BJ (cell line): ENCODE measurements at regions not wholly inside any gene's neighbourhood (a gene's known extent, or its start where the extent isn't known, plus 50 kb on each side); places are given as distances from the start of the nearest gene placed in this dataset.

Experiments
- CTCF ChIA-PET: fragments of 350-600 bp; formaldehyde crosslinking; extraction: SDS; loops from one replicate; lab custom pipeline; 2021; ENCODE audit warnings: antibody characterized with exemption, inconsistent platforms; lab: Yijun Ruan, JAX
- POLR2A ChIA-PET: fragments of 300-600 bp; sonication (Branson Sonifier 250); formaldehyde crosslinking; extraction: SDS; loops from one replicate; lab custom pipeline; 2021; ENCODE audit warnings: antibody characterized with exemption; lab: Charles Lee
- DNase-seq: peaks from one replicate; pipeline ENCODE4 v3.0.0-alpha.2; 2011; ENCODE audit warnings: low read depth
- H3K27me3 ChIP-seq: 2 replicates; pipeline ENCODE4 v1.6.0; 2011; ENCODE audit warnings: low read length; ENCODE audit not compliant: control insufficient read depth, insufficient read depth
- H3K36me3 ChIP-seq: 2 replicates; pipeline ENCODE4 v1.5.1; 2011; ENCODE audit warnings: low read length; ENCODE audit not compliant: control insufficient read depth, insufficient read depth
- H3K4me3 ChIP-seq: 2 replicates; pipeline ENCODE4 v1.5.1; 2011; ENCODE audit warnings: low read depth, mild to moderate bottlenecking, control low read depth, low read length
- CTCF ChIP-seq: IDR thresholded peaks from 2 replicates; pipeline ENCODE4 v1.5.1; 2011; ENCODE audit warnings: low read depth, mild to moderate bottlenecking, control low read depth, inconsistent platforms, low read length, moderate library complexity; ENCODE audit not compliant: insufficient read depth

DNA sequence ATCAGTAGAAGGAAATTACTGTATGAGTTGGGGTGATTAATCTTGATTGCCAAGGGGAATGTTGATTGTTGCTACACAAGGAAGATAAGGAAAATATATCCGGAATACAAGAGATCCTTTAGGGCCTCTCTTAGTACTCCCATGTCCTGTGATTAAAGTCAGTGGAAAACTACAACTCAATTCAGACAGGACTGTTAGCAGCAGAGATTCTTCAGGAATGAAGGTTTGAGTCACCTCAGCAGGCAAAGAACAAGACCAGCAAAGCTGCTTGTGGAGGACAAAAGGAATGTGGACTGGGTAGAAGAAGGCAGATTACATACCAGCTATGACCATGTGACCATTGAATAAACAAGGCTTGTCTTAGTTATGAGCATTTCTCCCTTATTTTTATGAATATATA, 478.2 kb downstream of the BUD13 start:
- no peak for TF ChIP-seq CTCF
- CTCF ChIA-PET: no interaction called here
- no peak for DNase-seq

GRCh38 chr11:116287866-116288265, 484.9 kb downstream of the BUD13 start:
- ChIA-PET CTCF (interaction anchor here (0.6 kb wide), 1 partner anchor 757 kb away, joined by 3 read pairs; no protein-coding TSS in a partner anchor), POLR2A (no interaction called here)
- DNase-seq: no peak
- Histone ChIP-seq H3K36me3 (no peaks in the 10 kb centered on the region), H3K27me3 (no peaks in the 10 kb centered on the region), H3K4me3 (no peak overlapping the region)
- TF ChIP-seq CTCF: no peak

More for the DNA sequence above, 478.2 kb downstream of the BUD13 start:
- POLR2A ChIA-PET: no interaction called here
- Histone ChIP-seq H3K36me3 (no peaks in the 10 kb centered on the region), H3K27me3 (no peaks in the 10 kb centered on the region), H3K4me3 (no peak overlapping the region)

DNA sequence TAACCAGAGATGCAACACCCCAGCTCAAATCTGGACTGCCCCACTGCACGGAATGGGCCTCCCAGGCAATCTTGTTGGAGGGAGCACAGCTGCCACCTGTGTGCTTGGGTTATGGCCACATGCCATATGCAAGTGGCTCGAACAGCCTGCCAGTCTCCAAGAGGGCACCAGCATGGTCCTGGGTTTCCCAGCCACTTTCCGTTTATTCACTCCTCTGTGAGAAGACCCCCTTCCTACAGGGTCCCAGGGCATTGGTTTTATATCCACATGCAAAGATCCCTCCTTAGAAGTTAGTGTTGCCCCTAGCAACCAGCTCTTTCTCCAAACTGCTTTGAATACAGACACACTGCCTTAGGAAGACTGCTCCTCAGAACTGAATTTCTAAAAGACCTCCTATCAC, 487.8 kb downstream of the BUD13 start:
- ChIA-PET POLR2A (no interaction called here), CTCF (no interaction called here)
- DNase-seq: no peak
- Histone ChIP-seq H3K36me3 (no peaks in the 10 kb centered on the region), H3K27me3 (no peaks in the 10 kb centered on the region), H3K4me3 (no peak overlapping the region)
- TF ChIP-seq CTCF: no peak

GRCh38 chr11:116283300-116283699, 489.5 kb downstream of the BUD13 start:
- ChIA-PET CTCF (no interaction called here), POLR2A (no interaction called here)
- no peak for DNase-seq
- Histone ChIP-seq H3K4me3 (no peak overlapping the region), H3K36me3 (no peaks in the 10 kb centered on the region), H3K27me3 (no peaks in the 10 kb centered on the region)
- TF ChIP-seq CTCF: no peak

DNA sequence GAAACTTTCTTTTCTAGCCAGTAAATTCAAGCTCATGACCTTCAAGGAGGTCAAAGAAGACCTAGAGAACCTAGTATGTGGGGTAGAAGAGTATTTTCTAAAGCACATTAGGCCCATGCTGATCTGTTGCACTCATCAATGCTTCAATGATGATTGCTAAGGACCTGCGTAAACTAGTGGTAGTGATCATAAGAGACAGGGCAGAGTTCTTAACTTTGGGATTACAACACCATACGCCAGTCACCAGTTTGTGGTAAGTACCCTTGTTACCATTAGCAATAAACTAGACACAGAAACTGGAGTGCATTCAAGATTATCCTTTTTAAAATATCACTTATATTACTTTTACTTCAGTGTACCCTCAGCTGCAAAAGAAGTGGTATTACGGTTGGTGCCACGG, 490.3 kb downstream of the BUD13 start:
- ChIA-PET CTCF (no interaction called here), POLR2A (no interaction called here)
- DNase-seq: no peak
- Histone ChIP-seq H3K27me3 (no peaks in the 10 kb centered on the region), H3K36me3 (no peaks in the 10 kb centered on the region), H3K4me3 (no peak overlapping the region)
- no peak for TF ChIP-seq CTCF
